Erythroblast (primary cell): ENCODE measurements at regions not wholly inside any gene's neighbourhood (a gene's known extent, or its start where the extent isn't known, plus 50 kb on each side); places are given as distances from the start of the nearest gene placed in this dataset.

ENCODE experiments used
- GATA1 ChIP-seq: IDR thresholded peaks from 2 replicates; pipeline ENCODE4 v1.6.1; 2011; ENCODE audit warnings: low read depth, mild to moderate bottlenecking, control low read depth, low read length, moderate library complexity
- POLR2A ChIP-seq: IDR thresholded peaks from 2 replicates; pipeline ENCODE4 v1.6.1; 2011; ENCODE audit warnings: mild to moderate bottlenecking, low read length

GRCh38 chr21:23986987-23987386 is 1620.3 kb downstream of the MRPL39 start:
- TF ChIP-seq POLR2A (no peak), GATA1 (no peak)
